NCI-H1048 (cell line): ENCODE measurements at regions not wholly inside any gene's neighbourhood (a gene's known extent, or its start where the extent isn't known, plus 50 kb on each side); places are given as distances from the start of the nearest gene placed in this dataset.

Source experiments
- DNase-seq: peaks from one replicate; lab custom pipeline; 2025; lab: John Stamatoyannopoulos, UW

- DNase-seq, result no peak
Measured at GRCh38 chr12:41981758-41982157, 162.9 kb downstream of the GXYLT1 start.

GRCh38 chr12:41981013-41981412 lies 163.7 kb downstream of the GXYLT1 start:
- DNase-seq, result no peak

GRCh38 chr12:41980390-41980789 lies 164.3 kb downstream of the GXYLT1 start:
- no peak for DNase-seq

- DNase-seq, result no peak
Measured at GRCh38 chr12:41979574-41979973, 165.1 kb downstream of the GXYLT1 start.

GRCh38 chr12:41972598-41972997 lies 172.1 kb downstream of the GXYLT1 start:
- no peak for DNase-seq

GRCh38 chr12:41972196-41972595 lies 172.5 kb downstream of the GXYLT1 start:
- no peak for DNase-seq

- DNase-seq, result no peak
Measured at GRCh38 chr12:41970744-41971143, 173.9 kb downstream of the GXYLT1 start.

- no peak for DNase-seq
Measured at GRCh38 chr12:41968599-41968998, 176.1 kb downstream of the GXYLT1 start.

- no peak for DNase-seq
Measured at GRCh38 chr12:41967668-41968500, 176.8 kb downstream of the GXYLT1 start.

GRCh38 chr12:41966916-41967315 lies 177.8 kb downstream of the GXYLT1 start:
- DNase-seq, result no peak

GRCh38 chr12:41966001-41966400 lies 178.7 kb downstream of the GXYLT1 start:
- no peak for DNase-seq

- DNase-seq, result no peak
Measured at GRCh38 chr12:41963398-41963797, 181.3 kb downstream of the GXYLT1 start.

- DNase-seq, result no peak
Measured at GRCh38 chr12:41962171-41962572, 182.5 kb downstream of the GXYLT1 start.

GRCh38 chr12:41959271-41959670 lies 185.4 kb downstream of the GXYLT1 start:
- no peak for DNase-seq

- DNase-seq, result no peak
Measured at GRCh38 chr12:41956353-41956752, 188.3 kb downstream of the GXYLT1 start.

- DNase-seq, result no peak
Measured at GRCh38 chr12:41950455-41950854, 194.2 kb downstream of the GXYLT1 start.

GRCh38 chr12:41946106-41946505 lies 198.6 kb downstream of the GXYLT1 start:
- DNase-seq, result no peak

- DNase-seq, result no peak
Measured at GRCh38 chr12:41944216-41944615, 200.5 kb downstream of the GXYLT1 start.

- DNase-seq, result no peak
Measured at GRCh38 chr12:41943671-41944070, 201.0 kb downstream of the GXYLT1 start.

- no peak for DNase-seq
Measured at GRCh38 chr12:41942354-41942753, 202.3 kb downstream of the GXYLT1 start.

GRCh38 chr12:41941079-41941478 lies 203.6 kb downstream of the GXYLT1 start:
- no peak for DNase-seq

GRCh38 chr12:41940571-41940970 lies 204.1 kb downstream of the GXYLT1 start:
- DNase-seq, result no peak

- no peak for DNase-seq
Measured at GRCh38 chr12:41936333-41936732, 208.3 kb downstream of the GXYLT1 start.

GRCh38 chr12:41935911-41936310 lies 208.8 kb downstream of the GXYLT1 start:
- no peak for DNase-seq
